Prostate gland (tissue), 2 donors: ENCODE measurements at regions not wholly inside any gene's neighbourhood (a gene's known extent, or its start where the extent isn't known, plus 50 kb on each side); places are given as distances from the start of the nearest gene placed in this dataset.

ENCODE experiments used
- POLR2AphosphoS5 ChIP-seq: sonication (generic); formaldehyde crosslinking; IDR thresholded peaks from one replicate; pipeline ENCODE4 v1.6.1; 2017; ENCODE audit warnings: antibody characterized with exemption
- TF ChIP-seq, protein P1 (sequence below), 4 experiments: fragments of 200-600 bp in 2 of 4; fragments of 450-650 bp in 2 of 4; sonication (generic) in 2 of 4; IDR thresholded peaks; 1 replicate in 3 of 4; 2 replicates in 1 of 4; pipeline ENCODE4 v1.5.1; 2016 to 2019; ENCODE audit warnings: antibody characterized with exemption in 4 of 4, mild to moderate bottlenecking in 2 of 4, moderate library complexity in 2 of 4

- TF ChIP-seq, protein P1, sequence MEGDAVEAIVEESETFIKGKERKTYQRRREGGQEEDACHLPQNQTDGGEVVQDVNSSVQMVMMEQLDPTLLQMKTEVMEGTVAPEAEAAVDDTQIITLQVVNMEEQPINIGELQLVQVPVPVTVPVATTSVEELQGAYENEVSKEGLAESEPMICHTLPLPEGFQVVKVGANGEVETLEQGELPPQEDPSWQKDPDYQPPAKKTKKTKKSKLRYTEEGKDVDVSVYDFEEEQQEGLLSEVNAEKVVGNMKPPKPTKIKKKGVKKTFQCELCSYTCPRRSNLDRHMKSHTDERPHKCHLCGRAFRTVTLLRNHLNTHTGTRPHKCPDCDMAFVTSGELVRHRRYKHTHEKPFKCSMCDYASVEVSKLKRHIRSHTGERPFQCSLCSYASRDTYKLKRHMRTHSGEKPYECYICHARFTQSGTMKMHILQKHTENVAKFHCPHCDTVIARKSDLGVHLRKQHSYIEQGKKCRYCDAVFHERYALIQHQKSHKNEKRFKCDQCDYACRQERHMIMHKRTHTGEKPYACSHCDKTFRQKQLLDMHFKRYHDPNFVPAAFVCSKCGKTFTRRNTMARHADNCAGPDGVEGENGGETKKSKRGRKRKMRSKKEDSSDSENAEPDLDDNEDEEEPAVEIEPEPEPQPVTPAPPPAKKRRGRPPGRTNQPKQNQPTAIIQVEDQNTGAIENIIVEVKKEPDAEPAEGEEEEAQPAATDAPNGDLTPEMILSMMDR (IDR thresholded peaks at IDR 0.05), result no peak
- no peak for TF ChIP-seq POLR2AphosphoS5
These were observed 197.7 kb downstream of the SPATA18 start for GRCh38 chr4:52248820-52249219.
